ENCODE measurements at regions not wholly inside any gene's neighbourhood (a gene's known extent, or its start where the extent isn't known, plus 50 kb on each side); places are given as distances from the start of the nearest gene placed in this dataset.
"Not testable (repeated sequence)": the region's sequence is repeated elsewhere in the genome, so short reads cannot be mapped to it uniquely, and the experiment has no call there.

- no peak for DNase-seq (ENCODE audit: low spot score)
Observed at GRCh38 chr20:4434681-4435080, 185.6 kb upstream of the ADRA1D start.

- DNase-seq (ENCODE audit: low spot score): no peak
Observed at GRCh38 chr20:4431446-4431845, 182.4 kb upstream of the ADRA1D start.

GRCh38 chr20:4430826-4431225 lies 181.7 kb upstream of the ADRA1D start:
- DNase-seq (ENCODE audit: low spot score): not testable (repeated sequence)

GRCh38 chr20:4427940-4428586 lies 179.0 kb upstream of the ADRA1D start:
- no peak for DNase-seq (ENCODE audit: low spot score)

GRCh38 chr20:4418141-4418540 lies 169.1 kb upstream of the ADRA1D start:
- no peak for DNase-seq (ENCODE audit: low spot score)

GRCh38 chr20:4415281-4415680 lies 166.2 kb upstream of the ADRA1D start:
- no peak for DNase-seq (ENCODE audit: low spot score)

- DNase-seq (ENCODE audit: low spot score): no peak
Observed at GRCh38 chr20:4413314-4414049, 164.4 kb upstream of the ADRA1D start.

- no peak for DNase-seq (ENCODE audit: low spot score)
Observed at GRCh38 chr20:4412216-4412615, 163.1 kb upstream of the ADRA1D start.

GRCh38 chr20:4411744-4412143 lies 162.7 kb upstream of the ADRA1D start:
- DNase-seq (ENCODE audit: low spot score): no peak

- no peak for DNase-seq (ENCODE audit: low spot score)
Observed at GRCh38 chr20:4406627-4407026, 157.5 kb upstream of the ADRA1D start.

GRCh38 chr20:4401601-4402000 lies 152.5 kb upstream of the ADRA1D start:
- no peak for DNase-seq (ENCODE audit: low spot score)

GRCh38 chr20:4384961-4385360 lies 135.9 kb upstream of the ADRA1D start:
- no peak for DNase-seq (ENCODE audit: low spot score)

GRCh38 chr20:4383961-4384360 lies 134.9 kb upstream of the ADRA1D start:
- no peak for DNase-seq (ENCODE audit: low spot score)

GRCh38 chr20:4375881-4376280 lies 126.8 kb upstream of the ADRA1D start:
- DNase-seq (ENCODE audit: low spot score): no peak

GRCh38 chr20:4373454-4373853 lies 124.4 kb upstream of the ADRA1D start:
- no peak for DNase-seq (ENCODE audit: low spot score)

- DNase-seq (ENCODE audit: low spot score): no peak
Observed at GRCh38 chr20:4371623-4372251, 122.7 kb upstream of the ADRA1D start.

- no peak for DNase-seq (ENCODE audit: low spot score)
Observed at GRCh38 chr20:4370851-4371250, 121.8 kb upstream of the ADRA1D start.

- DNase-seq (ENCODE audit: low spot score): no peak
Observed at GRCh38 chr20:4369798-4370124, 120.7 kb upstream of the ADRA1D start.

- no peak for DNase-seq (ENCODE audit: low spot score)
Observed at GRCh38 chr20:4369119-4369797, 120.2 kb upstream of the ADRA1D start.

- DNase-seq (ENCODE audit: low spot score): no peak
Observed at GRCh38 chr20:4366076-4366475, 117.0 kb upstream of the ADRA1D start.

GRCh38 chr20:4358552-4358951 lies 109.5 kb upstream of the ADRA1D start:
- no peak for DNase-seq (ENCODE audit: low spot score)

GRCh38 chr20:4352348-4352747 lies 103.3 kb upstream of the ADRA1D start:
- no peak for DNase-seq (ENCODE audit: low spot score)

GRCh38 chr20:4350096-4350495 lies 101.0 kb upstream of the ADRA1D start:
- DNase-seq (ENCODE audit: low spot score): no peak
